Spleen (tissue), 11 donors: ENCODE measurements at regions not wholly inside any gene's neighbourhood (a gene's known extent, or its start where the extent isn't known, plus 50 kb on each side); places are given as distances from the start of the nearest gene placed in this dataset.

Experiments used
- DNase-seq: peaks from one replicate; pipeline ENCODE4 v3.0.0-alpha.2; 2020
- H3K27ac ChIP-seq, 8 donors: fragments of 200-600 bp; sonication (generic) in 7 of 8; 1 replicate in 4 of 8; 2 replicates in 4 of 8; pipeline versions ENCODE4 v1.5.0 to v1.8.0; 2016 to 2021; ENCODE audit warnings: inconsistent platforms in 4 of 8, mild to moderate bottlenecking in 4 of 8, moderate library complexity in 1 of 8
- H3K27me3 ChIP-seq, 7 donors: fragments of 200-600 bp; sonication (generic) in 6 of 7; replicated peaks in 1 of 7; 1 replicate in 4 of 7; 2 replicates in 3 of 7; pipeline versions ENCODE4 v1.5.0 to v1.8.0; 2016 to 2021; ENCODE audit warnings: inconsistent platforms in 3 of 7, mild to moderate bottlenecking in 1 of 7
- H3K36me3 ChIP-seq, 6 donors: fragments of 200-600 bp; sonication (generic) in 5 of 6; 1 replicate in 4 of 6; 2 replicates in 2 of 6; pipeline versions ENCODE4 v1.5.0 to v1.8.0; 2016 to 2021; ENCODE audit warnings: inconsistent platforms in 2 of 6
- H3K4me1 ChIP-seq, 6 donors: fragments of 200-600 bp; sonication (generic) in 5 of 6; 1 replicate in 3 of 6; 2 replicates in 3 of 6; pipeline versions ENCODE4 v1.5.0 to v1.8.0; 2016 to 2021; ENCODE audit warnings: inconsistent platforms in 3 of 6
- H3K4me3 ChIP-seq, 8 donors: fragments of 200-600 bp; sonication (generic) in 7 of 8; 1 replicate in 4 of 8; 2 replicates in 4 of 8; pipeline versions ENCODE4 v1.5.0 to v1.8.0; 2016 to 2021; ENCODE audit warnings: inconsistent platforms in 4 of 8, mild to moderate bottlenecking in 4 of 8, moderate library complexity in 2 of 8
- H3K9me3 ChIP-seq, 8 donors: fragments of 200-600 bp; sonication (generic) in 7 of 8; 1 replicate in 4 of 8; 2 replicates in 4 of 8; pipeline versions ENCODE4 v1.5.0 to v1.8.0; 2016 to 2021; ENCODE audit warnings: inconsistent platforms in 4 of 8
- CTCF ChIP-seq, 11 experiments: fragments of 200-600 bp in 7 of 11; fragments of 450-650 bp in 4 of 11; sonication (generic) in 4 of 11; IDR thresholded peaks in 8 of 11; conservative IDR thresholded peaks in 3 of 11; 1 replicate in 7 of 11; 2 replicates in 4 of 11; pipeline versions ENCODE4 v1.4.0 to v1.8.0; 2016 to 2021; ENCODE audit warnings: antibody characterized with exemption in 11 of 11, inconsistent platforms in 4 of 11, mild to moderate bottlenecking in 1 of 11
- POLR2A ChIP-seq, 3 donors: fragments of 450-650 bp; IDR thresholded peaks; one replicate each; pipeline ENCODE4 v1.5.1; 2017; ENCODE audit warnings: antibody characterized with exemption in 3 of 3, mild to moderate bottlenecking in 1 of 3
- POLR2AphosphoS5 ChIP-seq, 3 donors: sonication (generic); formaldehyde crosslinking; IDR thresholded peaks; one replicate each; pipeline ENCODE4 v1.5.1; 2017; ENCODE audit warnings: antibody characterized with exemption in 3 of 3
- WGBS, 5 donors: extraction: QIAGEN DNeasy Blood & Tissue Kit in 3 of 5; methylation state at CpG; one replicate each; pipeline versions ENCODE4 v1.1.5 to v1.1.7; 2013 to 2018; 5-methylcytosine and 5-hydroxymethylcytosine counted together
- intact Hi-C: fragments of 100-400 bp; cut with DNase I; formaldehyde crosslinking; loops from one replicate; pipeline ENCODE4 v1.15.0; 2023; ENCODE audit warnings: low total_unique reads
- donor health status: healthy with polysubstance abuse.
- donor health status: DM: no; HTN: no; CAD: no; lungs with moderate emphysema.
- donor health status: DM: no; HTN: no; CAD: no.
- donor health status: Bipolar disorder and iron deficiency.
- donor health status: healthy.
- donor health status: DM: no; HTN: no; CAD: no.
- donor health status: DM: yes; HTN: yes; CAD: no.

GRCh38 chr10:37707829-37708578 lies 149.4 kb downstream of the ZNF248 start:
- no peaks in the 10 kb centered on the region for H3K36me3 ChIP-seq
- no peak overlapping the region for H3K4me3 ChIP-seq
- WGBS, 5 donors, result 56 to 72% (median 59%) methylated on average over 2 of the region's 2 CpGs
- peaks cover 0 to 66% (median 21%) of the 10 kb centered on the region in 8 donors for H3K9me3 ChIP-seq
- intact Hi-C loops, result no loop called here
- DNase-seq, result no peak
- no peaks in the 10 kb centered on the region for H3K27me3 ChIP-seq
- no peaks in the 10 kb centered on the region for H3K4me1 ChIP-seq
- no peak overlapping the region for H3K27ac ChIP-seq
- TF ChIP-seq CTCF (IDR thresholded peaks at IDR 0.05 in 8 of 11, conservative IDR thresholded peaks at IDR 0.05 in 3 of 11) (no peak), POLR2AphosphoS5 (IDR thresholded peaks at IDR 0.05) (no peak), POLR2A (IDR thresholded peaks at IDR 0.05) (no peak)

- TF ChIP-seq CTCF (IDR thresholded peaks at IDR 0.05 in 8 of 11, conservative IDR thresholded peaks at IDR 0.05 in 3 of 11) (no peak), POLR2AphosphoS5 (IDR thresholded peaks at IDR 0.05) (no peak), POLR2A (IDR thresholded peaks at IDR 0.05) (no peak)
- Histone ChIP-seq H3K9me3 (peaks cover 0 to 70% (median 28%) of the 10 kb centered on the region in 8 donors), H3K4me1 (no peaks in the 10 kb centered on the region), H3K4me3 (no peak overlapping the region), H3K27me3 (no peaks in the 10 kb centered on the region), H3K27ac (no peak overlapping the region), H3K36me3 (no peaks in the 10 kb centered on the region)
- DNase-seq, result peak; percentile 55
- intact Hi-C loops, result no loop called here
- WGBS, 5 donors, result 75 to 81% (median 75%) methylated on average over 2 to 4 of the region's 4 CpGs
These were observed 152.8 kb downstream of the ZNF248 start for GRCh38 chr10:37704566-37704965.

- Histone ChIP-seq H3K9me3 (peaks cover 0 to 77% (median 33%) of the 10 kb centered on the region in 8 donors), H3K4me3 (no peak overlapping the region), H3K36me3 (no peaks in the 10 kb centered on the region), H3K27me3 (no peaks in the 10 kb centered on the region), H3K4me1 (no peaks in the 10 kb centered on the region), H3K27ac (no peak overlapping the region)
- no peak for TF ChIP-seq CTCF (IDR thresholded peaks at IDR 0.05 in 8 of 11, conservative IDR thresholded peaks at IDR 0.05 in 3 of 11)
- peak; percentile 44 for DNase-seq
- WGBS, 5 donors, result 78 to 89% (median 82%) methylated on average over 3 to 4 of the region's 4 CpGs
- intact Hi-C loops, result no loop called here
These were observed 153.5 kb downstream of the ZNF248 start for GRCh38 chr10:37703833-37704382.

- Histone ChIP-seq H3K36me3 (no peaks in the 10 kb centered on the region), H3K4me1 (no peaks in the 10 kb centered on the region), H3K27ac (no peak overlapping the region), H3K27me3 (no peaks in the 10 kb centered on the region), H3K9me3 (peaks cover 0 to 84% (median 37%) of the 10 kb centered on the region in 8 donors), H3K4me3 (no peak overlapping the region)
- no peak for DNase-seq
- TF ChIP-seq POLR2AphosphoS5 (IDR thresholded peaks at IDR 0.05) (no peak), POLR2A (IDR thresholded peaks at IDR 0.05) (no peak), CTCF (IDR thresholded peaks at IDR 0.05 in 8 of 11, conservative IDR thresholded peaks at IDR 0.05 in 3 of 11) (no peak)
- WGBS, 5 donors, result 56 to 90% (median 76%) methylated on average over 4 of the region's 4 CpGs
- intact Hi-C loops, result no loop called here
These were observed 154.3 kb downstream of the ZNF248 start for GRCh38 chr10:37703114-37703513.
